GM21825 (cell line): ENCODE measurements at regions not wholly inside any gene's neighbourhood (a gene's known extent, or its start where the extent isn't known, plus 50 kb on each side); places are given as distances from the start of the nearest gene placed in this dataset.

Source experiments
- ATAC-seq: cut with Tn5 transposase; IDR thresholded peaks from one replicate; pipeline ENCODE4 v1.9.1; 2021; ENCODE audit warnings: mild to moderate bottlenecking, moderate library complexity; ENCODE audit not compliant: unreplicated experiment

- ATAC-seq: no peak
Observed at GRCh38 chr2:67948057-67948456, 114.7 kb downstream of the C1D start.

GRCh38 chr2:67948506-67948905, 114.3 kb downstream of the C1D start:
- ATAC-seq: no peak

GRCh38 chr2:67950018-67950417, 112.8 kb downstream of the C1D start:
- ATAC-seq: no peak

GRCh38 chr2:67950919-67951318, 111.9 kb downstream of the C1D start:
- ATAC-seq: no peak

- peak; percentile 60 for ATAC-seq
Observed at GRCh38 chr2:67952066-67952465, 110.7 kb downstream of the C1D start.

- ATAC-seq: no peak
Observed at GRCh38 chr2:67954093-67954748, 108.6 kb downstream of the C1D start.

- no peak for ATAC-seq
Observed at GRCh38 chr2:67955748-67956603, 106.8 kb downstream of the C1D start.

GRCh38 chr2:67965246-67965645, 97.6 kb downstream of the C1D start:
- ATAC-seq: no peak

GRCh38 chr2:67970071-67970470, 92.7 kb downstream of the C1D start:
- no peak for ATAC-seq

- no peak for ATAC-seq
Observed at GRCh38 chr2:67970542-67970941, 92.3 kb downstream of the C1D start.

- ATAC-seq: no peak
Observed at GRCh38 chr2:67974559-67975430, 88.0 kb downstream of the C1D start.

GRCh38 chr2:67977464-67977863, 85.3 kb downstream of the C1D start:
- no peak for ATAC-seq

- ATAC-seq: no peak
Observed at GRCh38 chr2:67982956-67983355, 79.8 kb downstream of the C1D start.

GRCh38 chr2:67984600-67984999, 78.2 kb downstream of the C1D start:
- no peak for ATAC-seq

GRCh38 chr2:67985586-67985985, 77.2 kb downstream of the C1D start:
- ATAC-seq: no peak

- ATAC-seq: no peak
Observed at GRCh38 chr2:67986258-67986657, 76.5 kb downstream of the C1D start.
